ENCODE measurements at regions not wholly inside any gene's neighbourhood (a gene's known extent, or its start where the extent isn't known, plus 50 kb on each side); places are given as distances from the start of the nearest gene placed in this dataset.
A peak's percentile ranks its signal among the peaks of the same experiment; 100 is the strongest.

GRCh38 chr2:59566739-59567138 is 986.7 kb downstream of the BCL11A start:
- Histone ChIP-seq H3K4me1 (ENCODE audit: control insufficient read depth, insufficient read depth, low read length) (peaks cover 4% of the 10 kb centered on the region), H3K36me3 (ENCODE audit: control insufficient read depth, insufficient read depth, low read length) (no peaks in the 10 kb centered on the region)
- WGBS (ENCODE audit: insufficient coverage, low lambda C conversion rate): 75% methylated on average over 2 of the region's 2 CpGs

GRCh38 chr2:59561281-59561680 is 992.2 kb downstream of the BCL11A start:
- H3K9me3 ChIP-seq (ENCODE audit: control insufficient read depth, low read depth, low read length): no peaks in the 10 kb centered on the region
- no peaks in the 10 kb centered on the region for H3K27me3 ChIP-seq (ENCODE audit: control insufficient read depth, insufficient read depth, low read length)
- H3K27ac ChIP-seq (ENCODE audit: low read length): no peak overlapping the region
- H3K4me1 ChIP-seq (ENCODE audit: control insufficient read depth, insufficient read depth, low read length): no peaks in the 10 kb centered on the region
- 83% methylated on average over 1 of the region's 2 CpGs for WGBS (ENCODE audit: insufficient coverage, low lambda C conversion rate)
- no peaks in the 10 kb centered on the region for H3K36me3 ChIP-seq (ENCODE audit: control insufficient read depth, insufficient read depth, low read length)
- H3K4me3 ChIP-seq (ENCODE audit: low read length): no peak overlapping the region
- no peak for DNase-seq

More at GRCh38 chr2:59566739-59567138, 986.7 kb downstream of the BCL11A start:
- no peak for DNase-seq
- Histone ChIP-seq H3K27me3 (ENCODE audit: control insufficient read depth, insufficient read depth, low read length) (no peaks in the 10 kb centered on the region), H3K9me3 (ENCODE audit: control insufficient read depth, low read depth, low read length) (no peaks in the 10 kb centered on the region), H3K4me3 (ENCODE audit: low read length) (no peak overlapping the region), H3K27ac (ENCODE audit: low read length) (no peak overlapping the region)

GRCh38 chr2:59560769-59561168 is 992.7 kb downstream of the BCL11A start:
- Histone ChIP-seq H3K4me3 (ENCODE audit: low read length) (no peak overlapping the region), H3K36me3 (ENCODE audit: control insufficient read depth, insufficient read depth, low read length) (no peaks in the 10 kb centered on the region), H3K9me3 (ENCODE audit: control insufficient read depth, low read depth, low read length) (no peaks in the 10 kb centered on the region), H3K27ac (ENCODE audit: low read length) (no peak overlapping the region), H3K27me3 (ENCODE audit: control insufficient read depth, insufficient read depth, low read length) (no peaks in the 10 kb centered on the region), H3K4me1 (ENCODE audit: control insufficient read depth, insufficient read depth, low read length) (no peaks in the 10 kb centered on the region)
- WGBS (ENCODE audit: insufficient coverage, low lambda C conversion rate): no CpG with 5 or more reads among the region's 3 CpGs
- DNase-seq: no peak

GRCh38 chr2:59540864-59541263 is 1012.6 kb downstream of the BCL11A start:
- Histone ChIP-seq H3K27me3 (ENCODE audit: control insufficient read depth, insufficient read depth, low read length) (no peaks in the 10 kb centered on the region), H3K4me3 (ENCODE audit: low read length) (no peak overlapping the region), H3K36me3 (ENCODE audit: control insufficient read depth, insufficient read depth, low read length) (no peaks in the 10 kb centered on the region), H3K9me3 (ENCODE audit: control insufficient read depth, low read depth, low read length) (no peaks in the 10 kb centered on the region), H3K4me1 (ENCODE audit: control insufficient read depth, insufficient read depth, low read length) (no peaks in the 10 kb centered on the region), H3K27ac (ENCODE audit: low read length) (no peak overlapping the region)
- 64% methylated on average over 3 of the region's 4 CpGs for WGBS (ENCODE audit: insufficient coverage, low lambda C conversion rate)
- no peak for DNase-seq

- Histone ChIP-seq H3K9me3 (ENCODE audit: control insufficient read depth, low read depth, low read length) (no peaks in the 10 kb centered on the region), H3K36me3 (ENCODE audit: control insufficient read depth, insufficient read depth, low read length) (no peaks in the 10 kb centered on the region), H3K4me1 (ENCODE audit: control insufficient read depth, insufficient read depth, low read length) (no peaks in the 10 kb centered on the region), H3K27ac (ENCODE audit: low read length) (no peak overlapping the region), H3K27me3 (ENCODE audit: control insufficient read depth, insufficient read depth, low read length) (no peaks in the 10 kb centered on the region), H3K4me3 (ENCODE audit: low read length) (no peak overlapping the region)
- no CpG with 5 or more reads among the region's 2 CpGs for WGBS (ENCODE audit: insufficient coverage, low lambda C conversion rate)
- DNase-seq: no peak
Observed at GRCh38 chr2:59538398-59538911, 1015.0 kb downstream of the BCL11A start.

GRCh38 chr2:59532808-59533207 is 1020.6 kb downstream of the BCL11A start:
- WGBS (ENCODE audit: insufficient coverage, low lambda C conversion rate): 100% methylated on average over 3 of the region's 3 CpGs
- H3K27ac ChIP-seq (ENCODE audit: low read length): no peak overlapping the region
- DNase-seq: no peak

GRCh38 chr2:59530258-59530657 is 1023.2 kb downstream of the BCL11A start:
- no peak overlapping the region for H3K4me3 ChIP-seq (ENCODE audit: low read length)
- H3K9me3 ChIP-seq (ENCODE audit: control insufficient read depth, low read depth, low read length): no peaks in the 10 kb centered on the region
- no peak for DNase-seq
- no peaks in the 10 kb centered on the region for H3K36me3 ChIP-seq (ENCODE audit: control insufficient read depth, insufficient read depth, low read length)
- WGBS (ENCODE audit: insufficient coverage, low lambda C conversion rate): no CpG with 5 or more reads among the region's 1 CpG
- no peaks in the 10 kb centered on the region for H3K4me1 ChIP-seq (ENCODE audit: control insufficient read depth, insufficient read depth, low read length)
- H3K27ac ChIP-seq (ENCODE audit: low read length): no peak overlapping the region
- H3K27me3 ChIP-seq (ENCODE audit: control insufficient read depth, insufficient read depth, low read length): no peaks in the 10 kb centered on the region

More at GRCh38 chr2:59532808-59533207, 1020.6 kb downstream of the BCL11A start:
- Histone ChIP-seq H3K4me1 (ENCODE audit: control insufficient read depth, insufficient read depth, low read length) (no peaks in the 10 kb centered on the region), H3K4me3 (ENCODE audit: low read length) (no peak overlapping the region), H3K27me3 (ENCODE audit: control insufficient read depth, insufficient read depth, low read length) (no peaks in the 10 kb centered on the region), H3K9me3 (ENCODE audit: control insufficient read depth, low read depth, low read length) (no peaks in the 10 kb centered on the region), H3K36me3 (ENCODE audit: control insufficient read depth, insufficient read depth, low read length) (no peaks in the 10 kb centered on the region)

- Histone ChIP-seq H3K27ac (ENCODE audit: low read length) (no peak overlapping the region), H3K36me3 (ENCODE audit: control insufficient read depth, insufficient read depth, low read length) (no peaks in the 10 kb centered on the region), H3K27me3 (ENCODE audit: control insufficient read depth, insufficient read depth, low read length) (no peaks in the 10 kb centered on the region), H3K4me1 (ENCODE audit: control insufficient read depth, insufficient read depth, low read length) (no peaks in the 10 kb centered on the region), H3K4me3 (ENCODE audit: low read length) (no peak overlapping the region), H3K9me3 (ENCODE audit: control insufficient read depth, low read depth, low read length) (no peaks in the 10 kb centered on the region)
- WGBS (ENCODE audit: insufficient coverage, low lambda C conversion rate): no CpG with 5 or more reads among the region's 7 CpGs
- peak in 1 of 2 donors; percentile 5 for DNase-seq
Observed at GRCh38 chr2:59529726-59530125, 1023.7 kb downstream of the BCL11A start.

- WGBS (ENCODE audit: insufficient coverage, low lambda C conversion rate): 100% methylated on average over 1 of the region's 4 CpGs
- H3K27ac ChIP-seq (ENCODE audit: low read length): no peak overlapping the region
Observed at GRCh38 chr2:59528525-59528924, 1024.9 kb downstream of the BCL11A start.

GRCh38 chr2:59502981-59503380 is 1050.5 kb downstream of the BCL11A start:
- Histone ChIP-seq H3K36me3 (ENCODE audit: control insufficient read depth, insufficient read depth, low read length) (no peaks in the 10 kb centered on the region), H3K4me3 (ENCODE audit: low read length) (no peak overlapping the region), H3K27me3 (ENCODE audit: control insufficient read depth, insufficient read depth, low read length) (no peaks in the 10 kb centered on the region), H3K9me3 (ENCODE audit: control insufficient read depth, low read depth, low read length) (no peaks in the 10 kb centered on the region), H3K4me1 (ENCODE audit: control insufficient read depth, insufficient read depth, low read length) (no peaks in the 10 kb centered on the region), H3K27ac (ENCODE audit: low read length) (no peak overlapping the region)
- peak; percentile 2 to 15 for DNase-seq

More at GRCh38 chr2:59528525-59528924, 1024.9 kb downstream of the BCL11A start:
- Histone ChIP-seq H3K27me3 (ENCODE audit: control insufficient read depth, insufficient read depth, low read length) (no peaks in the 10 kb centered on the region), H3K9me3 (ENCODE audit: control insufficient read depth, low read depth, low read length) (no peaks in the 10 kb centered on the region), H3K36me3 (ENCODE audit: control insufficient read depth, insufficient read depth, low read length) (no peaks in the 10 kb centered on the region), H3K4me1 (ENCODE audit: control insufficient read depth, insufficient read depth, low read length) (no peaks in the 10 kb centered on the region), H3K4me3 (ENCODE audit: low read length) (no peak overlapping the region)
- DNase-seq: no peak

GRCh38 chr2:59490994-59491393 is 1062.5 kb downstream of the BCL11A start:
- no peak overlapping the region for H3K27ac ChIP-seq (ENCODE audit: low read length)
- DNase-seq: peak in 1 of 2 donors; percentile 11
- no peaks in the 10 kb centered on the region for H3K4me1 ChIP-seq (ENCODE audit: control insufficient read depth, insufficient read depth, low read length)
- no peak overlapping the region for H3K4me3 ChIP-seq (ENCODE audit: low read length)
- no peaks in the 10 kb centered on the region for H3K27me3 ChIP-seq (ENCODE audit: control insufficient read depth, insufficient read depth, low read length)
- H3K36me3 ChIP-seq (ENCODE audit: control insufficient read depth, insufficient read depth, low read length): no peaks in the 10 kb centered on the region
- whole genome bisulfite sequencing (ENCODE audit: insufficient coverage, low lambda C conversion rate): no CpG with 5 or more reads among the region's 2 CpGs
- no peaks in the 10 kb centered on the region for H3K9me3 ChIP-seq (ENCODE audit: control insufficient read depth, low read depth, low read length)

Measured in large intestine (tissue), 3 donors.